ENCODE measurements at regions not wholly inside any gene's neighbourhood (a gene's known extent, or its start where the extent isn't known, plus 50 kb on each side); places are given as distances from the start of the nearest gene placed in this dataset.

DNA sequence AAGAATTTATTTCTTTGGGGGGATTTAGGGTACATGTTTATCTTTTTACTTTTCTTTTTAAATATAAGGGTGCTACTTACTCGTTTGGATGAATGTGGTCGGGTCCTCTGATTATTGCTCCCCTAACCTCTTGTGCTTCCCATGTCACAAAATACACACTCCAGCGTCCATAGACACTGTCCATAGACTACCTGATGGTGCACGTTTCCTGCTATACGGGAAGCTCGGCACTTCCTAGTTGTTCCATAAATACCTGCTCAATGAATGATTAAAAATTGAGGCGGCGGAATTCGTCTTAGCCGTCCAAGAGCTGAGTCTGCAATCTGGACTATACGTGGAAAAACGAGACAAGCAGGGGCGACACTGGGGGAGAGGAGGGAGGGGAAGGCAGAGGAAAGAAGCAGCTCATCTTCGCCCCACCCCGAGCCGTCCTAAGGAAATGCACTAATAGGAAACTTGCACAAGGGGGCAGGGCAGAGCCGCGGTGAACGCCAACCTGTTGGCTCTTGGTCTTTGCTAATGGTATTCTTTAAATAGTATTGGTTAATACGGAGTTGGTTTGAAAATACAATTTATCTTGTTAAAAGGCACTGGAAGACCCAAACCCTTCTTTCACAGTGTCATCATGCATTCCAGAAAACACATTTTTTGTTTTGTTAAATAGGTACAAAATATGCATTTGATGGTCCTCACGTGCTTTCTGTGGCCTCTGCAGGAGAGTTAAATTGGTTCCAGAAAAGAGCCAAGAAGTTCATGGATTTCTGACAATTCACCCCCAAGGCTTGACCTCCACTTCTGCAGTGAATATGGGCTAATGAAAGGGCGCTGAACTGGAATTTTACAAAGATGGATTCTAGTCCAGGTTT is 73.0 kb upstream of the KCTD1 start:
- no peaks in the 10 kb centered on the region for H3K27me3 ChIP-seq (ENCODE audit: control insufficient read depth, low read length)
- H3K79me2 ChIP-seq (ENCODE audit: control insufficient read depth, low read length), result no peaks in the 10 kb centered on the region
- H3K27ac ChIP-seq (ENCODE audit: low read depth, low read length), result no peak overlapping the region
- no peaks in the 10 kb centered on the region for H3K36me3 ChIP-seq (ENCODE audit: control insufficient read depth, low read length)
- peaks cover 23% of the 10 kb centered on the region; the same call in 1 of the 2 replicates for H3K9me3 ChIP-seq (ENCODE audit: control insufficient read depth, insufficient read depth, low read length)
- no peaks in the 10 kb centered on the region for H3F3A ChIP-seq (ENCODE audit: control insufficient read depth, insufficient read depth)
- no peaks in the 10 kb centered on the region for H3K9me2 ChIP-seq (replicated peaks; ENCODE audit: control insufficient read depth, low read length)
- H3K4me1 ChIP-seq (ENCODE audit: control insufficient read depth, low read length), result 0 out of 2 replicates have a peak, but pooled peaks cover 2% of the 10 kb centered on the region
- no peaks in the 10 kb centered on the region for H4K20me1 ChIP-seq (ENCODE audit: control insufficient read depth, insufficient read depth, low read depth, low read length)
- peak overlapping the region; percentile 60 for H3K4me2 ChIP-seq (ENCODE audit: low read length)
- peak overlapping the region; percentile 59 for H3K4me3 ChIP-seq (ENCODE audit: low read length)
- TF ChIP-seq, protein P1, sequence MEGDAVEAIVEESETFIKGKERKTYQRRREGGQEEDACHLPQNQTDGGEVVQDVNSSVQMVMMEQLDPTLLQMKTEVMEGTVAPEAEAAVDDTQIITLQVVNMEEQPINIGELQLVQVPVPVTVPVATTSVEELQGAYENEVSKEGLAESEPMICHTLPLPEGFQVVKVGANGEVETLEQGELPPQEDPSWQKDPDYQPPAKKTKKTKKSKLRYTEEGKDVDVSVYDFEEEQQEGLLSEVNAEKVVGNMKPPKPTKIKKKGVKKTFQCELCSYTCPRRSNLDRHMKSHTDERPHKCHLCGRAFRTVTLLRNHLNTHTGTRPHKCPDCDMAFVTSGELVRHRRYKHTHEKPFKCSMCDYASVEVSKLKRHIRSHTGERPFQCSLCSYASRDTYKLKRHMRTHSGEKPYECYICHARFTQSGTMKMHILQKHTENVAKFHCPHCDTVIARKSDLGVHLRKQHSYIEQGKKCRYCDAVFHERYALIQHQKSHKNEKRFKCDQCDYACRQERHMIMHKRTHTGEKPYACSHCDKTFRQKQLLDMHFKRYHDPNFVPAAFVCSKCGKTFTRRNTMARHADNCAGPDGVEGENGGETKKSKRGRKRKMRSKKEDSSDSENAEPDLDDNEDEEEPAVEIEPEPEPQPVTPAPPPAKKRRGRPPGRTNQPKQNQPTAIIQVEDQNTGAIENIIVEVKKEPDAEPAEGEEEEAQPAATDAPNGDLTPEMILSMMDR (IDR thresholded peaks at IDR 0.05; ENCODE audit: low read depth, low read length, poor library complexity, severe bottlenecking), result peak; percentile 66
- no peak for TF ChIP-seq EZH2phosphoT487 (IDR thresholded peaks at IDR 0.05; ENCODE audit: borderline replicate concordance, low read length)

DNA sequence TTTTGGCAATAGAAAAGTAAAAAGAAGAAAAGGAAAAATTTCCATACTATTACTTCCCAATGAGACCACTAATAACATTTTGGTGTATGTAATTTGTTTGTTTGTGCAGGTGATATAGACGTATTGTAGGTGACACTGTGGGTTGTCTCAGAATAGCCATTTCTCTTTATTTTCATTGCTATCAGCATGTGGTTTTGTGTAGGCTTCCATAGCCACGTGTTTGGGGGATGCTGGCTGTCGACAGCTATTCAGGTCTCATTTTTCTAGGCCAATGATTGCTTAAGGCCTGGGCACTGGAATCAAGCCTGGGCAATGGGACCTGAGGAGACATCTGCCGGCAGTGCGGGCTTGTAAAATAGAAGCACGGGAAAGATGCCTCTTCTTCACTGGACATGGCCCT is 71.0 kb upstream of the KCTD1 start:
- TF ChIP-seq EZH2phosphoT487 (IDR thresholded peaks at IDR 0.05; ENCODE audit: borderline replicate concordance, low read length), result no peak
- TF ChIP-seq, protein P1 (IDR thresholded peaks at IDR 0.05; ENCODE audit: low read depth, low read length, poor library complexity, severe bottlenecking), result no peak

DNA sequence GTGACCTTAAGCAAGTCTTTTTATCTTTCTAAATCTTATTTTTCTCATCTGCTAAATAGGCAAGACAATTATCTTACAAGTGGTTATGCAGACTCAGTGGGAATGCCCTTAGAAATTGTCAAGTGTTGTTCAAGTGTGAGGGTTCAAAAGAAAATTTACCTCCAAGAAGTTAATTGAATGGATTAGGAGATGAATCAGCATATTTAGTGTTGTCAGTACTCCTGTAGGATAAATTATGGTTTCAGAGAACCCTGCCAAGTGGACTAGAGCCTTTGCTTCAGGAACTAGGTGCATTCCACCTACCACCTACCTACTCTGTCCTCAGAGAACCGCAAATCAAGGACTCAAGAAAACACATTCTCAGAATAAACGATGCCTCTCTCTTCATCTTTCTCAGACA is 69.8 kb upstream of the KCTD1 start:
- Histone ChIP-seq H3K4me1 (ENCODE audit: control insufficient read depth, low read length) (0 out of 2 replicates have a peak, but pooled peaks cover 2% of the 10 kb centered on the region), H3K27me3 (ENCODE audit: control insufficient read depth, low read length) (no peaks in the 10 kb centered on the region), H3K36me3 (ENCODE audit: control insufficient read depth, low read length) (no peaks in the 10 kb centered on the region)

More for the DNA sequence above, 71.0 kb upstream of the KCTD1 start:
- Histone ChIP-seq H3K79me2 (ENCODE audit: control insufficient read depth, low read length) (no peaks in the 10 kb centered on the region), H4K20me1 (ENCODE audit: control insufficient read depth, insufficient read depth, low read depth, low read length) (no peaks in the 10 kb centered on the region), H3K9me3 (ENCODE audit: control insufficient read depth, insufficient read depth, low read length) (peaks cover 9% of the 10 kb centered on the region; the same call in 1 of the 2 replicates), H3K4me2 (ENCODE audit: low read length) (no peak overlapping the region), H3K4me3 (ENCODE audit: low read length) (no peak overlapping the region), H3F3A (ENCODE audit: control insufficient read depth, insufficient read depth) (no peaks in the 10 kb centered on the region), H3K4me1 (ENCODE audit: control insufficient read depth, low read length) (0 out of 2 replicates have a peak, but pooled peaks cover 2% of the 10 kb centered on the region), H3K36me3 (ENCODE audit: control insufficient read depth, low read length) (no peaks in the 10 kb centered on the region), H3K9me2 (replicated peaks; ENCODE audit: control insufficient read depth, low read length) (no peaks in the 10 kb centered on the region), H3K27ac (ENCODE audit: low read depth, low read length) (no peak overlapping the region), H3K27me3 (ENCODE audit: control insufficient read depth, low read length) (no peaks in the 10 kb centered on the region)

More for the DNA sequence above, 69.8 kb upstream of the KCTD1 start:
- Histone ChIP-seq H3K27ac (ENCODE audit: low read depth, low read length) (no peak overlapping the region), H4K20me1 (ENCODE audit: control insufficient read depth, insufficient read depth, low read depth, low read length) (no peaks in the 10 kb centered on the region), H3K9me3 (ENCODE audit: control insufficient read depth, insufficient read depth, low read length) (0 out of 2 replicates have a peak, but pooled peaks cover 2% of the 10 kb centered on the region), H3K79me2 (ENCODE audit: control insufficient read depth, low read length) (no peaks in the 10 kb centered on the region), H3K9me2 (replicated peaks; ENCODE audit: control insufficient read depth, low read length) (no peaks in the 10 kb centered on the region), H3K4me2 (ENCODE audit: low read length) (no peak overlapping the region), H3F3A (ENCODE audit: control insufficient read depth, insufficient read depth) (no peaks in the 10 kb centered on the region), H3K4me3 (ENCODE audit: low read length) (no peak overlapping the region)
- no peak for TF ChIP-seq EZH2phosphoT487 (IDR thresholded peaks at IDR 0.05; ENCODE audit: borderline replicate concordance, low read length)
- TF ChIP-seq, protein P1 (IDR thresholded peaks at IDR 0.05; ENCODE audit: low read depth, low read length, poor library complexity, severe bottlenecking), result no peak
